ENCODE measurements at regions not wholly inside any gene's neighbourhood (a gene's known extent, or its start where the extent isn't known, plus 50 kb on each side); places are given as distances from the start of the nearest gene placed in this dataset.
"Not testable (repeated sequence)": the region's sequence is repeated elsewhere in the genome, so short reads cannot be mapped to it uniquely, and the experiment has no call there.

DNA sequence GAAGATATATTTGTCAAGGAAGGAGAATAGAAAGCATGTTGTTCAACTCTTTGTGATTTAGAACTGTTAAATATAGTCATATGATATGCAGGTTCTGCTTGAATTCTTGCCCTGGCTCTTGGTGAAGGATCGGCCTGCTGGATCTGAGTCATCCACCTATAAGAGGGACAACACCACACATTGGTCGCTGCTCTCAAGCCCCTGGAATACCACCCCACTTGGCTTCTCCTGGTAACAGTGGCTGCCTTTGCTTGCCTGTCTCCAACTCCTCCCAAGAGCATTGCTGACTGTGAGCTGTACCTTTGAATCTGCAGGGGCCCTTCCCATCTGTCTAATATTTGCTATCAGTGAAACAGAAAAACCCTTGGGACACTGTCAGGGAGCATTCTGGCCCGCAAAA is 78.9 kb upstream of the DGKG start:
- TF ChIP-seq, protein P1, sequence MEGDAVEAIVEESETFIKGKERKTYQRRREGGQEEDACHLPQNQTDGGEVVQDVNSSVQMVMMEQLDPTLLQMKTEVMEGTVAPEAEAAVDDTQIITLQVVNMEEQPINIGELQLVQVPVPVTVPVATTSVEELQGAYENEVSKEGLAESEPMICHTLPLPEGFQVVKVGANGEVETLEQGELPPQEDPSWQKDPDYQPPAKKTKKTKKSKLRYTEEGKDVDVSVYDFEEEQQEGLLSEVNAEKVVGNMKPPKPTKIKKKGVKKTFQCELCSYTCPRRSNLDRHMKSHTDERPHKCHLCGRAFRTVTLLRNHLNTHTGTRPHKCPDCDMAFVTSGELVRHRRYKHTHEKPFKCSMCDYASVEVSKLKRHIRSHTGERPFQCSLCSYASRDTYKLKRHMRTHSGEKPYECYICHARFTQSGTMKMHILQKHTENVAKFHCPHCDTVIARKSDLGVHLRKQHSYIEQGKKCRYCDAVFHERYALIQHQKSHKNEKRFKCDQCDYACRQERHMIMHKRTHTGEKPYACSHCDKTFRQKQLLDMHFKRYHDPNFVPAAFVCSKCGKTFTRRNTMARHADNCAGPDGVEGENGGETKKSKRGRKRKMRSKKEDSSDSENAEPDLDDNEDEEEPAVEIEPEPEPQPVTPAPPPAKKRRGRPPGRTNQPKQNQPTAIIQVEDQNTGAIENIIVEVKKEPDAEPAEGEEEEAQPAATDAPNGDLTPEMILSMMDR (IDR thresholded peaks at IDR 0.05; ENCODE audit: low read depth, low read length), result no peak
- H3K4me3 ChIP-seq (ENCODE audit: low read depth, low read length), result no peak overlapping the region

DNA sequence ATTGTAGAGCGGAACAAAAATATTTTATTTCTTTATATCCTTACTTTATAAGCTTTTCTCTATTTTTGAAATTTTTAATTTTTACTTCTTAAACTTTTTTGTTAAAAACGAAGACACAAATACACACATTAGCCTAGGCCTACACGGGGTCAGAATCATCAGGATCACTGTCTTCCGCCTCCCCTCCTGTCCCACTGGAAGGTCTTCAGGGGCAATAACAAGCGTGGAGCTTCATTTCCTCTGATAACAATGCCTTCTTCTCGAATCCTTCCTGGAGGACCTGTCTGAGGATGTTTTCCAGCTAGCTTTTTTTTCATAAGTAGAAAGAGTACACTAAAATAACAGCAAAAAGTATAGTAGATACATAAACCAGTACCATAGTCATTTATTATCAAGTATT is 77.7 kb upstream of the DGKG start:
- TF ChIP-seq, protein P1 (IDR thresholded peaks at IDR 0.05; ENCODE audit: low read depth, low read length), result no peak

DNA sequence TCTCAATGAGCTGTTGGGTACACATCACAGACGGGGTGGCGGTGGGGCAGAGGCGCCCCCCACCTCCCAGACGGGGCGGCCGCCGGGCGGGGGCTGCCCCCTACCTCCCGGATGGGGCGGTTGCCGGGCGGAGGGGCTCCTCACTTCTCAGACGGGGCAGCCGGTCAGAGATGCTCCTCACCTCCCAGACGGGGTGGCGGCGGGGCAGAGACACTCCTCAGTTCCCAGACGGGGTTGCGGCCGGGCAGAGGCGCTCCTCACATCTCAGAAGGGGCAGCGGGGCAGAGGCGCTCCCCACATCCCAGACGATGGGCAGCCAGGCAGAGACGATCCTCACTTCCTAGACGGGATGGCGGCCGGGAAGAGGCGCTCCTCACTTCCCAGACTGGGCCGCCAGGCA is 73.3 kb upstream of the DGKG start:
- not testable (repeated sequence) for H3K4me3 ChIP-seq (ENCODE audit: low read depth, low read length)

More for the DNA sequence above, 77.7 kb upstream of the DGKG start:
- H3K4me3 ChIP-seq (ENCODE audit: low read depth, low read length), result no peak overlapping the region

DNA sequence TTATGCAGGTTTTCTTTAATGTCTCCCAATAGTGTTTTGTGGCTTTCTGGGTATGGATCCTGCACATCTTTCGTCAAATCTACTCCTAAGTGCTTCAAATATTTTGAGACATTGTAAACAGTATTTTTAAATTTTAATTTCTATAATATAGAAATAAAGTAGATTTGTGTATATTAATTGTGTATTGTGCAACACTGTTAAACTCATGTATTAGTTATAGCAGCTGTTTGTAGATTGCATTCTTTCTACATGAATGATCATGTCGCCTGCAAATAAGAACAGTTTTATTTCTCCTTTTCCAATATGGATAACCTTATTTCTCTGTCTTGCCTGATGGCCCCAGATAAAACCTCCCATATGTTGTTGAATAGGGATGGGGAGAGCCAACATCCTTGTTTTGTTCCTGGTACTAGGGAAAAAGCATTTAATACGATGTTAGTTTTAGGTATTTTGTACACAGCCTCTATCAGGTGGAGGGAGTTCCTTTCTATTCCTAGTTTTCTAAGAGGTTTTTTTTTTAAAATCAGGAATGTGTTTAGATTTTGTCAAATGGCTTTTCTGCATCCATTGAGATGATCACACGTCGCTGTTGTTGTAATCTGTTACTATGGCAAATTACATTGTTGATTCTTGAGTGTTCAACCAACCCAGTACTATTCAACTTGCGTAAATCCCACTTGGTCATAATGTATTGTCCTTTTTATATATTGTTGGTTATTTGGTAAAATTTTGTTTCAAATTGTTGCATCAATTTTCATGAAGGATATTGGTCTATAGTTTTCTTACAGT is 71.1 kb upstream of the DGKG start:
- H3K4me3 ChIP-seq (ENCODE audit: low read depth, low read length), result no peak overlapping the region
- TF ChIP-seq, protein P1 (IDR thresholded peaks at IDR 0.05; ENCODE audit: low read depth, low read length), result no peak

DNA sequence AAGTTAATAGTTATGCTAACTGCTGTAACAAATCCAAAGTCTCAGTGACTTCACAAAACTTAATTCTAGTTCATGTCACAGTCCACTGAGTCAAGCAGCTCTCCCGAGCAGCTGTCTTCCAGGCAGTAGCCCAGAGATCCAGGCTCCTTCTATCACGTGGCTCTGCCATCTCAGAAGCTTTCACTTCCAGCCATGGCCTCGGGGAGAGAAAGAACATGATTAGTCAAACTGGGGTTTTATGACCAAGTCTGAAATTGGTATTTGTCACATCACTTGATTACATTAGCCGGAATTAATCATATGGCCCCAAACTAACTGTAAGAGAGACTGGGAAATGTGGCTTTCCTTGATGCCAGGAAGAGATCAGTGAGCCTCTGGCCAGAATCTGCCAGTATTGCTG is 70.2 kb upstream of the DGKG start:
- TF ChIP-seq, protein P1 (IDR thresholded peaks at IDR 0.05; ENCODE audit: low read depth, low read length), result no peak
- H3K4me3 ChIP-seq (ENCODE audit: low read depth, low read length), result no peak overlapping the region

DNA sequence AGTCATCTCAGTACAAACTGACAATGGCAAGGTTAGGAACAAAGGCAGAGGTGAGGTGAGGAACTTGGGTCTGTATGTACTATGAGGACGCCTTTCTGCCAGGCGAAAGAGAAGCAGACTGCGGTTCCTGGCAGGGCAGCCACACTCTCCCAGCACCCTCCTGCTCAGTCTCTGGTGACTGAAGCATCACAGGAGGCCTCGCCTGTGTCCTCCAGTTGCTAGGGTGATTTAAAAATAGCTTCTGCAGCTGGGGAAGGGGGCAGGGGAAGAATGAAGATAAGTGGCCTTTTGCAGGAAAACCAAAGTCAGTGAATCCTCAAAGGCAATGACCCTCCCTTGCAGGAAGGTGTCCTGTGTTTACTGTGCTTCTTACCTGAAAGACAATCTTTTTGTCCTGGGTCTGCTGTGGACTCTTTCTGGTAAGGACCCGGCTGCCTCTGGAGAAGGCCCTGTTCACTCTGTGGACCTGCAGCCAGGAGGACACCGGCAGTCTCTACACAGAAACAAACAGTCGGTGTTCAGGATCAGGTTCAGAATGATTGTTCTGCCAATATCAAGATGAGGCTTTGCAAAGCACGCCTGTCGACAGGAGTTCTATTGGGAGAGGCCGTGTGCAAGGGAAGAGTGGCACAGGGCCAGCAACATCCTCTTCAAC is 65.7 kb upstream of the DGKG start:
- TF ChIP-seq, protein P1 (IDR thresholded peaks at IDR 0.05; ENCODE audit: low read depth, low read length), result no peak
- no peak overlapping the region for H3K4me3 ChIP-seq (ENCODE audit: low read depth, low read length)

DNA sequence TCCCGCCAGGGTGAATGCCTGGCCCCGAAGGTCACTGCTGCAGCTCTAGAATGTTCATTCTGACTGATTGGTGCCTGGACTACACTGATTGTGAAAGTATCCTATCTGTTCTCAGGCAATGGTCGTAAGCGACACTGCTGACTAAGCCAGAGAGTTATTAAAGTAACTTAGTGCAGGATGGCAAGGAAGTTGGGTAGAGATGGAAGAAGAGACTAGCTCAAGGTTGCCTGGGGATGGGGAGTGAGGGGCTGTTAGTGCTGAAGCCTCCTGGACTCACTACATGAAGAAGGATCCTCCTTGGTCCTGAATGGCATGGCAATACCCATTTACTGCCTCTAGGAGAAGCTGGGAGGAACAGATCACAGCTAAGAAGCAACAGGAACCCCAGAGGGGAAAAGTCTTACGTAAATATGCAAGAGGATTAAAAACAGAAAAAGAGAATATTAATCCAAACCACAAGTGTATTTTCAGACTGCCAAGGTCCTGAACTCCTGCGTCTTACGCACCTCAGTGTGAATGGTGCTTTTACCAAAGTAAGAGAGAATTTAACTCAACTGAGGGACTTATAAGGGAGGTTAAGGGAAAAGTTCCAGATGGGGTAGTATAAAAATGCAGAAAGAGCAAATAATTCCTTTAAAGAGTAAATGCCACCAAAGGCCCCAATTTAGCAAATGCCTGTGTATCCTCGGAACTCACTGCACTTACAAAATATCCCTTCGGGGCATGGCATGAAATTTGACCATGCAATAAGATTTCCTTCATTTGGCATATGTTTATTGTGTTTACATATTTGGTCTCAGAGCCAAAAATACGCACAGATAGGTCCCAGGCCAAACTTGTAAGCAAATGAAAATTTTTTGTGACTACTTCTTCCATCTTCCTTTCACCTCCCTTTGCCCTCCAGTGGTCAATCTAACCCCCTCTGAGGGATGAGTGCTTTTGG is 64.0 kb upstream of the DGKG start:
- no peak overlapping the region for H3K4me3 ChIP-seq (ENCODE audit: low read depth, low read length)
- TF ChIP-seq, protein P1 (IDR thresholded peaks at IDR 0.05; ENCODE audit: low read depth, low read length), result peak; percentile 13; the same call in 1 of the 2 replicates

Measured in WI38 (cell line).